Activated T-helper 1 cell treated with anti-CD3 and anti-CD28 coated beads, Interleukin-12 subunit alpha, Interleukin-12 subunit beta, Interleukin-2, Interleukin-4 antibody, amounts not matched to agents 30 ng/mL and 10 ng/mL and 1 ng/mL, durations not matched to agents 14 hours and 24 hours and 36 hours (primary cell): ENCODE measurements at regions not wholly inside any gene's neighbourhood (a gene's known extent, or its start where the extent isn't known, plus 50 kb on each side); places are given as distances from the start of the nearest gene placed in this dataset.

Experiments
- DNase-seq: peaks from one replicate; pipeline ENCODE4 v3.0.0; 2021; ENCODE audit warnings: low spot score
- H3K27ac Mint-ChIP-seq: one replicate; pipeline ENCODE4 v1.8.0; 2021; ENCODE audit warnings: mild to moderate bottlenecking, mixed read lengths
- H3K27me3 Mint-ChIP-seq: one replicate; pipeline ENCODE4 v1.8.0; 2022; ENCODE audit warnings: mild to moderate bottlenecking, moderate library complexity, mixed read lengths; ENCODE audit not compliant: insufficient read depth
- H3K36me3 Mint-ChIP-seq: one replicate; pipeline ENCODE4 v1.8.0; 2021; ENCODE audit warnings: low read depth, mixed read lengths
- H3K4me1 Mint-ChIP-seq: one replicate; pipeline ENCODE4 v1.8.0; 2021; ENCODE audit warnings: low read depth, mixed read lengths
- H3K4me3 Mint-ChIP-seq: one replicate; pipeline ENCODE4 v1.8.0; 2021; ENCODE audit warnings: mild to moderate bottlenecking, moderate library complexity, mixed read lengths
- H3K9me3 Mint-ChIP-seq: one replicate; pipeline ENCODE4 v1.8.0; 2021; ENCODE audit warnings: mixed read lengths
- intact Hi-C: fragments of 100-400 bp; cut with micrococcal nuclease; formaldehyde crosslinking; loops from one replicate; pipeline ENCODE4 v1.15.1; 2024

- Mint-ChIP-seq H3K36me3 (no peaks in the 10 kb centered on the region), H3K4me3 (no peak overlapping the region), H3K27ac (no peak overlapping the region), H3K9me3 (peaks cover 8% of the 10 kb centered on the region), H3K4me1 (no peaks in the 10 kb centered on the region), H3K27me3 (no peaks in the 10 kb centered on the region)
- DNase-seq: no peak
- intact Hi-C loops: no loop called here
These were observed 782.4 kb upstream of the BRINP3 start for GRCh38 chr1:191260056-191260455.

GRCh38 chr1:191261111-191261510 lies 783.4 kb upstream of the BRINP3 start:
- H3K4me1 Mint-ChIP-seq: no peaks in the 10 kb centered on the region
- H3K27me3 Mint-ChIP-seq: no peaks in the 10 kb centered on the region
- no peak overlapping the region for H3K27ac Mint-ChIP-seq
- intact Hi-C loops: no loop called here
- no peaks in the 10 kb centered on the region for H3K36me3 Mint-ChIP-seq
- peaks cover 12% of the 10 kb centered on the region for H3K9me3 Mint-ChIP-seq
- no peak for DNase-seq
- H3K4me3 Mint-ChIP-seq: no peak overlapping the region

GRCh38 chr1:191279266-191279800 lies 801.7 kb upstream of the BRINP3 start:
- DNase-seq: no peak
- H3K27me3 Mint-ChIP-seq: no peaks in the 10 kb centered on the region
- no peaks in the 10 kb centered on the region for H3K4me1 Mint-ChIP-seq
- no peak overlapping the region for H3K4me3 Mint-ChIP-seq
- intact Hi-C loops: no loop called here
- H3K9me3 Mint-ChIP-seq: peaks cover 4% of the 10 kb centered on the region
- H3K27ac Mint-ChIP-seq: no peak overlapping the region
- no peaks in the 10 kb centered on the region for H3K36me3 Mint-ChIP-seq

GRCh38 chr1:191284175-191284574 lies 806.5 kb upstream of the BRINP3 start:
- no peak overlapping the region for H3K4me3 Mint-ChIP-seq
- no peaks in the 10 kb centered on the region for H3K27me3 Mint-ChIP-seq
- intact Hi-C loops: no loop called here
- H3K9me3 Mint-ChIP-seq: peaks cover 10% of the 10 kb centered on the region
- no peak for DNase-seq
- H3K27ac Mint-ChIP-seq: no peak overlapping the region
- no peaks in the 10 kb centered on the region for H3K4me1 Mint-ChIP-seq
- H3K36me3 Mint-ChIP-seq: no peaks in the 10 kb centered on the region

GRCh38 chr1:191290441-191290840 lies 812.8 kb upstream of the BRINP3 start:
- Mint-ChIP-seq H3K27ac (no peak overlapping the region), H3K4me3 (no peak overlapping the region), H3K4me1 (no peaks in the 10 kb centered on the region), H3K27me3 (no peaks in the 10 kb centered on the region), H3K9me3 (peaks cover 4% of the 10 kb centered on the region), H3K36me3 (no peaks in the 10 kb centered on the region)
- intact Hi-C loops: no loop called here
- DNase-seq: no peak

- Mint-ChIP-seq H3K4me3 (no peak overlapping the region), H3K4me1 (no peaks in the 10 kb centered on the region), H3K9me3 (no peaks in the 10 kb centered on the region), H3K27me3 (no peaks in the 10 kb centered on the region), H3K36me3 (no peaks in the 10 kb centered on the region), H3K27ac (no peak overlapping the region)
- intact Hi-C loops: no loop called here
- no peak for DNase-seq
These were observed 827.7 kb upstream of the BRINP3 start for GRCh38 chr1:191305370-191305769.

- intact Hi-C loops: no loop called here
- Mint-ChIP-seq H3K4me3 (no peak overlapping the region), H3K27me3 (no peaks in the 10 kb centered on the region), H3K9me3 (no peaks in the 10 kb centered on the region), H3K4me1 (no peaks in the 10 kb centered on the region), H3K27ac (no peak overlapping the region), H3K36me3 (no peaks in the 10 kb centered on the region)
- DNase-seq: no peak
These were observed 829.3 kb upstream of the BRINP3 start for GRCh38 chr1:191306916-191307315.

GRCh38 chr1:191320062-191320461 lies 838.2 kb upstream of the RGS18 start:
- H3K4me1 Mint-ChIP-seq: no peaks in the 10 kb centered on the region
- H3K9me3 Mint-ChIP-seq: no peaks in the 10 kb centered on the region
- H3K27ac Mint-ChIP-seq: no peak overlapping the region
- intact Hi-C loops: no loop called here
- DNase-seq: no peak
- no peaks in the 10 kb centered on the region for H3K27me3 Mint-ChIP-seq
- no peaks in the 10 kb centered on the region for H3K36me3 Mint-ChIP-seq
- no peak overlapping the region for H3K4me3 Mint-ChIP-seq

GRCh38 chr1:191327868-191328267 lies 830.4 kb upstream of the RGS18 start:
- intact Hi-C loops: no loop called here
- H3K27me3 Mint-ChIP-seq: no peaks in the 10 kb centered on the region
- no peaks in the 10 kb centered on the region for H3K9me3 Mint-ChIP-seq
- H3K27ac Mint-ChIP-seq: no peak overlapping the region
- no peak overlapping the region for H3K4me3 Mint-ChIP-seq
- no peaks in the 10 kb centered on the region for H3K4me1 Mint-ChIP-seq
- no peaks in the 10 kb centered on the region for H3K36me3 Mint-ChIP-seq
- DNase-seq: no peak

GRCh38 chr1:191343816-191344215 lies 814.4 kb upstream of the RGS18 start:
- no peaks in the 10 kb centered on the region for H3K27me3 Mint-ChIP-seq
- no peaks in the 10 kb centered on the region for H3K9me3 Mint-ChIP-seq
- no peaks in the 10 kb centered on the region for H3K4me1 Mint-ChIP-seq
- H3K27ac Mint-ChIP-seq: no peak overlapping the region
- intact Hi-C loops: no loop called here
- H3K36me3 Mint-ChIP-seq: no peaks in the 10 kb centered on the region
- H3K4me3 Mint-ChIP-seq: no peak overlapping the region
- no peak for DNase-seq

GRCh38 chr1:191346381-191346780 lies 811.9 kb upstream of the RGS18 start:
- intact Hi-C loops: no loop called here
- Mint-ChIP-seq H3K27me3 (no peaks in the 10 kb centered on the region), H3K27ac (no peak overlapping the region), H3K4me1 (no peaks in the 10 kb centered on the region), H3K4me3 (no peak overlapping the region), H3K9me3 (peaks cover 3% of the 10 kb centered on the region), H3K36me3 (no peaks in the 10 kb centered on the region)
- DNase-seq: no peak

GRCh38 chr1:191348328-191348727 lies 809.9 kb upstream of the RGS18 start:
- Mint-ChIP-seq H3K9me3 (peaks cover 3% of the 10 kb centered on the region), H3K4me1 (no peaks in the 10 kb centered on the region), H3K27ac (no peak overlapping the region), H3K27me3 (no peaks in the 10 kb centered on the region), H3K36me3 (no peaks in the 10 kb centered on the region), H3K4me3 (no peak overlapping the region)
- no peak for DNase-seq
- intact Hi-C loops: no loop called here

GRCh38 chr1:191350938-191351337 lies 807.3 kb upstream of the RGS18 start:
- Mint-ChIP-seq H3K27me3 (no peaks in the 10 kb centered on the region), H3K27ac (no peak overlapping the region), H3K4me3 (no peak overlapping the region), H3K36me3 (no peaks in the 10 kb centered on the region), H3K9me3 (peaks cover 13% of the 10 kb centered on the region), H3K4me1 (no peaks in the 10 kb centered on the region)
- intact Hi-C loops: no loop called here
- DNase-seq: no peak

GRCh38 chr1:191358724-191359123 lies 799.5 kb upstream of the RGS18 start:
- H3K36me3 Mint-ChIP-seq: no peaks in the 10 kb centered on the region
- H3K27ac Mint-ChIP-seq: no peak overlapping the region
- DNase-seq: no peak
- no peak overlapping the region for H3K4me3 Mint-ChIP-seq
- peaks cover 17% of the 10 kb centered on the region for H3K9me3 Mint-ChIP-seq
- intact Hi-C loops: no loop called here
- no peaks in the 10 kb centered on the region for H3K4me1 Mint-ChIP-seq
- H3K27me3 Mint-ChIP-seq: no peaks in the 10 kb centered on the region
